OCI-LY7 (cell line): ENCODE measurements at regions not wholly inside any gene's neighbourhood (a gene's known extent, or its start where the extent isn't known, plus 50 kb on each side); places are given as distances from the start of the nearest gene placed in this dataset.

Experiments used
- EZH2phosphoT487 ChIP-seq: fragments of 200-600 bp; sonication (generic); IDR thresholded peaks from 2 replicates; pipeline ENCODE4 v1.6.1; 2018; ENCODE audit warnings: low read depth, borderline replicate concordance, mild to moderate bottlenecking, mixed run types, antibody characterized with exemption, low read length, moderate library complexity, mixed read lengths
- TF ChIP-seq, protein P1 (sequence below): fragments of 200-600 bp; sonication (generic); conservative IDR thresholded peaks from 2 replicates; pipeline ENCODE4 v1.5.1; 2014; ENCODE audit warnings: mild to moderate bottlenecking, antibody characterized with exemption, low read length, moderate library complexity, mixed read lengths

DNA sequence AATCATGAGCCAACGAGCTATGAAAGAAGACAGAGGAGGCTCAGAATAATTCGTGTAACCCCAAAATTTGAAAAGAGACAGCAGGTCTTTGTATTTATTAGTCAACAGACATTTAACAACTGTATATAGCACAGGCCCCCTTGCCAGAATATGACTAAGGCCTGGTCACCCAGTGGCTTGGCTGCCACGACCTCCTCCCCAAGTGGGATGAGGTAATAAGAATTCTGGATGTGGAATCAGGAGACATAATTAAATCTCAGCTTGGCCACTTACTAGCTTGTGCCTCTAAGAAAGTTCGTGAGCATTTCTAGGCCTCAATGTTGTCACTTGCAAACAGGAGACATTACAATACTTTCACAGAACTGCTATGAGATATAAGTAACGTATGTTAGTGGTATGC is 134.2 kb upstream of the TNFSF4 start:
- TF ChIP-seq, protein P1, sequence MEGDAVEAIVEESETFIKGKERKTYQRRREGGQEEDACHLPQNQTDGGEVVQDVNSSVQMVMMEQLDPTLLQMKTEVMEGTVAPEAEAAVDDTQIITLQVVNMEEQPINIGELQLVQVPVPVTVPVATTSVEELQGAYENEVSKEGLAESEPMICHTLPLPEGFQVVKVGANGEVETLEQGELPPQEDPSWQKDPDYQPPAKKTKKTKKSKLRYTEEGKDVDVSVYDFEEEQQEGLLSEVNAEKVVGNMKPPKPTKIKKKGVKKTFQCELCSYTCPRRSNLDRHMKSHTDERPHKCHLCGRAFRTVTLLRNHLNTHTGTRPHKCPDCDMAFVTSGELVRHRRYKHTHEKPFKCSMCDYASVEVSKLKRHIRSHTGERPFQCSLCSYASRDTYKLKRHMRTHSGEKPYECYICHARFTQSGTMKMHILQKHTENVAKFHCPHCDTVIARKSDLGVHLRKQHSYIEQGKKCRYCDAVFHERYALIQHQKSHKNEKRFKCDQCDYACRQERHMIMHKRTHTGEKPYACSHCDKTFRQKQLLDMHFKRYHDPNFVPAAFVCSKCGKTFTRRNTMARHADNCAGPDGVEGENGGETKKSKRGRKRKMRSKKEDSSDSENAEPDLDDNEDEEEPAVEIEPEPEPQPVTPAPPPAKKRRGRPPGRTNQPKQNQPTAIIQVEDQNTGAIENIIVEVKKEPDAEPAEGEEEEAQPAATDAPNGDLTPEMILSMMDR = no peak
- no peak for TF ChIP-seq EZH2phosphoT487
